COLO829 (cell line): ENCODE measurements at regions not wholly inside any gene's neighbourhood (a gene's known extent, or its start where the extent isn't known, plus 50 kb on each side); places are given as distances from the start of the nearest gene placed in this dataset.

ENCODE experiments used
- DNase-seq: peaks from one replicate; pipeline ENCODE4 v3.0.0; 2012; ENCODE audit warnings: low spot score

- no peak for DNase-seq
Observed at GRCh38 chr2:19677825-19678518, 223.8 kb downstream of the TTC32 start.

DNA sequence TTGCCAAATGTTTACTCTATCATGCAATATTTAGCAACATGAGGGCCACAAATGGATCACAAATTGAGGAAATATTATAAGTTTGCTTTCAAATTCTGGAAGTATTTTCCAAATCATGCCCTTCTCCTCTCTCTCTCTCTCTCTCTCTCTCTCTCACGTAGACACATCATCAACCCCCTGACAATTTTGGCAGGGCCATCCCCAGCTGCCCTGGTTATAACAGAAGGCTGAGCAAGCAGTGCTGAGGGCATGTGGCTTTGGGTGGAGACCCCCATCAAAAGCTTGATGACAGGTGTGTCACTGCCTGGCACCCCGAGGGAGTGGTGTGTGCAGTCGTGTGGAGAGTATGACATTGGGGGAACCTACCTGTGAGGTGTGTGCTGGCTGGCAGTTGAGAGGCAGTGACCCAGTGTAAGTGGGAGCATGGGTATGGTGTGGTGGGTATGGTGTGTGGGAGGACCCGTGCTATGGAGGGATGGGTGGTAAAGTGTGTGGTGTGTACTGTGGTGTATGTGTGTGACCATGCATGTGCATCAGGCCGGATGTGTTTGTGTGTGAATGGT is 224.5 kb downstream of the TTC32 start:
- no peak for DNase-seq

DNA sequence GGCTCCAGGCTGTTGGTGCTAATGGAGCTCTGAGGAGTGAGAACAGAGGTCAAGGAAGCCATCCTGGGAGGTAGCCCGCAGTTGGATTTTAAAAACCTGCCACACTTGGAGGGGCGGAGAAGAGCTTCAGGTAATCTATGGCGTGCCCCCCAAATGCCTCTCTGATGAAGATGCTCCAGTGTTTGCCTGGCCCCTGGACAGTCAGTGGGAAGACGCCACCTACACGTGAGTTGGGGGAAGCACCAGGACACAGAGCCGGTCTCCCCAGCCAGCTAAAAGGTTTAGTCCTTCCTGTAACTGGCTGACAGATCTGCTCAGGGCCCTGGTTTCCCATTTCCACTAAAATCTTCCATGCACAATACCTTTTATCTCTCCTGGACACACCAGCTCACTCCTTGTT is 225.0 kb downstream of the TTC32 start:
- DNase-seq: no peak

DNA sequence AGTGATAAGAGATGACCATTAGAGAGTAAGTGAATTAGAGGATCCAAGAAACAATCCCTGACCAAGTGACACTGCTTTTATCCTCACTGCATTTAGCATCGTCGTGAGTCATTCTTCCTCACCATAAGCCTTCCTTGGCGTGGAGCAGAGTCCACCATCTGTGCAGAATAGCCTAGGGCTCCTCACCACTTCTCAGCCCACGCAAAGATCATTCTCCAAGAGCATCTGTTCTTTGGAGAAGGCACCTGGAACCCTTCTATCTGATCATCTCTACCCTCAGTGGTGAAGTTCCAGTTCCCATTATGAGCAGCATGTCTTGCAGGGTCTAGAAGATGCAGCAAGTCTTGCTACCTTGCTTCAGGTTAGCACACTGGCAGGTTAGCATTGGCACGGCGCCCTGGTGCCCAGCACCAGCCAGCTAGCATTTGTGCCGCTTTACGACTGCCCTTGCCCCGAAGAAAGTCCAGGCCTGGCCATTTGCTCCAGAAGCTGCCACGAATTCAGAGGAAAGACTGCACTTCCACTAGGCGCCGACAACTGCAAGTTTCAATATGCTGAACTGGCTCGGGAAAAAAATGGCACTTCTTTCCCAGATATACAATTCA is 225.8 kb downstream of the TTC32 start:
- no peak for DNase-seq

DNA sequence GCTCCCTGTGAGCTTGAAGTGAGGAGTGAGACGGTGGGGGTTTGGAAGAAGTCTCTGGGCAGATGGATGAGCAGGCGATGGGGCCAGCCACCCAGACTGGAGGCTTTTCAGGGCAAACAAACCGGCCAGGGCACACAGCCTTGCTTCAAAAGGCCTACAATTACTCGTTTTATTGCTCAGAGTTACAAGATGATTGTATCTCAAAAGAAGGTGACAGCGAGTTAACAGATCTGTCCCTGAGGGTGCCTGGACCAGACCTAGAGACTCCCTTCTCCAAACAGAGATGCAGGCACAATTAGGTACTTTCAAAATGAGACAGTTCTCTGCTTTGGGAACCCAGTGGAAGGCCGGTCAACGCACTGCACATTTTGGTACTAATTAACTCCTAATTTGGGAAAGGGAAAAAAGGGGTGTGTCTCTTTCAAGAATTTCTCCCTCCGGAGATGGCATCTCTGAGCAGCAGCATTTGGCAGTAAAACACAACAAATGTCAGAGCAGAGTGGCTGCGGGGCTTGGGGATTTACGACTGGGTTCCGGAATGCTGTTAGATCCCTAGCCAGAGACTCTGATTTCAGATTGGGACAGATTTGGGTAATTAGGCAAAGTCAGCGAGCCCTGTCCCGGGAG is 226.7 kb downstream of the TTC32 start:
- DNase-seq: no peak

GRCh38 chr2:19674051-19675002 is 227.5 kb downstream of the TTC32 start:
- DNase-seq: no peak

DNA sequence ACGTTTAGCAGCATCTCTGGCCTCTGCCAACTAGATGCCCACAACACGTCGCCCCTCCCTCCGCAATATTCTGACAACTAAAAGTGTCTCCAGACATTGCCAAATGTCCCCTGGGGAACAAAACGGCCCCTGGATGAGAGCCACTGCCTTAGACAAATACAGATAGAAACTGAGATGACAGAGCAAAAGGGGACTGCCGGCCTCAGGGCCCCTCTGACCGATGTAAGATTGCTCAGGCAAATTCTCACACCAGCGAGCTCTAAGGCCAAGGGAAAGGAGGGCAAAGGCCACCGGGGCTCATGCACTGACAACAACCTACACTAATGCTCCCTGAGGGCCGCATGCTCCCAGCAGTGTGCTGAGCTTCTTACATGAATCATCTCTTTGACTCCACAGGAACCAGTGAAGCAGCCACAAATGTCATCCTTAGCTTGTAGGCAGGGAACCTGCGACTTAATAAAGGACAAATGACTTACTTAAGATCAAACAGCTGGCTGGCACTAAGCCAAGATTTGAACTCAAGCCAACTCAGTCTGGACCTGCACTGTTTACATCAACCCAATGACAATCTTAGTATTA is 228.5 kb downstream of the TTC32 start:
- DNase-seq: no peak

DNA sequence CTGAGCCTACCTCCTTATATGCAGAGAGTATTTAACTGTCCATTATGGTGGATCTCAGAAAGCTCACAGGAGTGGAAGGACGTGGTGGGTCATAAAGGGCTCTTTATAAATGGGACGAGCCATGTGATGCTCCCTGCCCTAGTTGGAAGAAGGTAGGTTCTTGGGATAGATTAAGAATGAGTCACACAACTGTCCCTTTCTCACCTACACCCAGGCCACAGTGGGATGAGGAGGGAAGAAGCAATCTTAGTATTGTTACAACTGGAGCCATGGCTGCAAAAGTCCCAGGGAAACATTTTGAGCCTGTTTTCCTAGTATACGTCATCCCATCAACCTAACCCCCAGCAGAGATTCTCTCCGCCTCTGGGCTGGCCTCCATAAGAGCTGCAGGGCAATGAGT is 229.9 kb downstream of the TTC32 start:
- no peak for DNase-seq

DNA sequence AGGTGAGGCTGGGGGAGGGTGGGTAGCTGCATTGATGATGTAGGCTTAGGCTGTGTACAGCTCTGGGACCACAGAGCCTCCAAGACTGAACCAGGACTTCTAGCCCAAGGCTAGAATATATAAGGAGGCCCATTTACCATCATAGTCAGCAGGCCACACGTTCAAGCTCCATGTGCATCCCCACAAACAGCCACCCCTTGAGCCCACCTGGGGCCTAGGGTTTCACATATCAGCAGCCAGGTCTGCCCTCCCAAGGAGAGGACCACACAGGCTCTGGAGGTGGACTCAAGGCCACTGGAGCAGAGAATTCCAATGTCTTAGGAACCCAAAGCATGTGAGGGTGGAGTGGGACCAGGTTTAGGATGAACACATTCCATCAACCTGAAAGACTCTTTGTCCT is 230.5 kb downstream of the TTC32 start:
- no peak for DNase-seq

GRCh38 chr2:19670303-19670702 is 231.5 kb downstream of the TTC32 start:
- no peak for DNase-seq

- no peak for DNase-seq
Observed at GRCh38 chr2:19669559-19669958, 232.2 kb downstream of the TTC32 start.

GRCh38 chr2:19669126-19669525 is 232.7 kb downstream of the TTC32 start:
- DNase-seq: no peak

- no peak for DNase-seq
Observed at GRCh38 chr2:19667536-19667949, 234.2 kb downstream of the TTC32 start.

DNA sequence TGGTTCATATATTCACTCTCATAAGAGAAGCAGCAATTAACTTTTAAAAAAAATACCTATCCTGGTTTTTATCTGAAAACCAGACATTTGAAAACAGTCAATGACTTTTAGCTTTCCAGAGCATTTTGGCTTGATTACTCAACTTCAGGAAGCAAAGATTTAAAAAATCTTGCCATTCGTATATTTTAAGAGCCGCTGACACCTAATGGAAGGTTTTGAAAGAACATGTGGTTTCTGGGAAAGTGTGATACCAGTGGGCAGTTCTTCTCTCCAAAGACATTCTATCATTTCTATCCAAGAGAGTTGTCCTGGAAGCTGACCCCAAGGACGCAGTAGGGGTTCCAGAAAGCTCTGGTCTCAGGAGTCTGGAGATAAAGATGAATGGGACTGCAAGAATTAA is 234.7 kb downstream of the TTC32 start:
- no peak for DNase-seq

DNA sequence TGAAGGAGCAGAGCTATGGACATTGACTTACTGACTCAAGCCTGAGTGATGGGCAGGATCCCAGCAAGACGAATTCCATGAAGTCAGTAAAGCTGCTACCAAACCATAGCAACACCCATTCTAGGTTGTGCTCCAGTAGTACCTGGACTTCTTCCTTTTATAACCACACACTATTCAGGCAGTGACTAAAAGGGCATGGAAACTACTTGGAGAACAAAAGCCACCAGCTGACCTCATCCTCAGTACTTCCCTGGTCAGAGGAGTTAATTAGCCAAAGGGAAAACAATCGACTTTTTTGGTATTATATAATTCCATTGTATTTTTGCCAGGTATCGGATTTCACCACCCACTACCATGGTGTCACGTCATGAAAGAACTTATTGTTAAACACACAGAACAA is 237.1 kb downstream of the TTC32 start:
- no peak for DNase-seq

DNA sequence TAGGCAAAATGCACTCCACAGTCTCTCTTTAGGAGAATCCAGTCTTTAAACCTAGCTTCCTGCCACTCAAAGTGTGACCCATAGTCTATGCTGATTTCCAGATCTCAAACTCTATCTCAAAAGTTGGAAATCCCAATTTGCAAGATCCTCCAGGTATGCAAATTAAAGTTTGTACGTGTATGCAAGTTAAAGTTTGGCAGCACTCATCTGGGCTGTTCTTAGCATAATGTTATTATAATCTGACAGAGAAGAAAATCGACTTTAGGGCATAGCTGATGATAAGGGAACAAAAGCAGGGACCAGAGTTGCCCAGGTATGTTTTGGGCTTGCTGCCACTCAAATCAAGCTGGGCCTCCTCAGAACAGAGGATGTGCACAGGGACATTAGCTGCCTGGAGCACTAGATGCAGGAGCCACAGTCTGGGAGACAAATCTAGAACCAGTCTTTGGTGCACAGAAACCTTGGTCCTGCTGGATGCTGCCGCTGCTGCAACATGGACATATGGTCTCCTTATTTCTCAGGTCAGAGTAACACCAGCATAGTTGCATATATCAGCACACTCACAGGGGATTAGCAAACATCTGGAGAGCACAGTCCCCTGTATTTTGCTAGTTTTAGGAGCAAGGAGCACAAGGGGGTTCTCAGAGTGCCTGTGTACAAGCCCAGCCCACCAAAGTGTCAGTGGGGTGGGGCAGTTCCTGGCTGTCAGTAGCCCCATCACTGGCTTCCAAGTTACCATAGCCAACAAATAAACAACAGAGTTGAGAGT is 242.6 kb downstream of the TTC32 start:
- DNase-seq: no peak

DNA sequence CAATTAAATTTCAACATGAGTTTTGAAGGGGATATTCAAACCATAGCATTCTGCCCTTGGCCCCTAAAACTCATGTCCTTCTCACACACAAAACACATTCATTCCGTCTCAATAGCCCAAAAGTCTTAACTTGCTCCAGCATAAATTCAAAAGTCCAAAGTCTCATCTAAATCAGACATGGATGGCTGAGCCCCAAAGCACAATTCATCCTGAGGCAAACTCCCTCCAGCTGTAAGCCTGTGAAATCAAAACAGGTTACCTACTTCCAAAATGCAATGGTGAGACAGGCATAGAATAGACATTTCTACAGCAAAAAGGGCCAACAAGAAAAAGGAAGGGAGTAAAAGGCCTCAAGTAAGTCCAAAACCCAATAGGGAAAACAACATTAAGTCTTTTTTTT is 245.8 kb downstream of the TTC32 start:
- DNase-seq: no peak

- DNase-seq: no peak
Observed at GRCh38 chr2:19654310-19655090, 247.3 kb downstream of the TTC32 start.

DNA sequence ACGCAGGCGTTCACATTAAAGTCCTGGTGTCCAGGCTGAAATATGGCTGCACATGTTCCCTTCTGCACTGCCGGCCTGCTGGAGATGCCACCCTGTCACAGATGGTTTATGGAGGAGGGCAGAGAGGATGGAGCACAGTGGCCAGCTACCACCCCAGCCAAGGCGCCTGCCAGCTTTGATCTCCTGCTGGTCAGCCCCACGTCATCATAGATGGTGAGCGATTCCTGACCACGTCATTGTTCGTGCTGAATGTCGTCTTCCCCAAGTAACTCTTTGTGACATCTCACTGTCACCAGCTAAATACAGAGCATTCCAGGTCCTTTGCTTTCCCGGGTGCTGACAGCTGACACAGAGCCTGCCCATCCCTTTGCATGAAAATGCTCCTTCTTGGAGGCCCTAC is 248.3 kb downstream of the TTC32 start:
- no peak for DNase-seq

GRCh38 chr2:19652811-19653210 is 249.0 kb downstream of the TTC32 start:
- no peak for DNase-seq
